GM18909 (cell line): ENCODE measurements at regions not wholly inside any gene's neighbourhood (a gene's known extent, or its start where the extent isn't known, plus 50 kb on each side); places are given as distances from the start of the nearest gene placed in this dataset.

Experiments used
- ATAC-seq: cut with Tn5 transposase; IDR thresholded peaks from one replicate; pipeline ENCODE4 v1.9.1; 2021; ENCODE audit warnings: mild to moderate bottlenecking; ENCODE audit not compliant: unreplicated experiment, poor library complexity

DNA sequence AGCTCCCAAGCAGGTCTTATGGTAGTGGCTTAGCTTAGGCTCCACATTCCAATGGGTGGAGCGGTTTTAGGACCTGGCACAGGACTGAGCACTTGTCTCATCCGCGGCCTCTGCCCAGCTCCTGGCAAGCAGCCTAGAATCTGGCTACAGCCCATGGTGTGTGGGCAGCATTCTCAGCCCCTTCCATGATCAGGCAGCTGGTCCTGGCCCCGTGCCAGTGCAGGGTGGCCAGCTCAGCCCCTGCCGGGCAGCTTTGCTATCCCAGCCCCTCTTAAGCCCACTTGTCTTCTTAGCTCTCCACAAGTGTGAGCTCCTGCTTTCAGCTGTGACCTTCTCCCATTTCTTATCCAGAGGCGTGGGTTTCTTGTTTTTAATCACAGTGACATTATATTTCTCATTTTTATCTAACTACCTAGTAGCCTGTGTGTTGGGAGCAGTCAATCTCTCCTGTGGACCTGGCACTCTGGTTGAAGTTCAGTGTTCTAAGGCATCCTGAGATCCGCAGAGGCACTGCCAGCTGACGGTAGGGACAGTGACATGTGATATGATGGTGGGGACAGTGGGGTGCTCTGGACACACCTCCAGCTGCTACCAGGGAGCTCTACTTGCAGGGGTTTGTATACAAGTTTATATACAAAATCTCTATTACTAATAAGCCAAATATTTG is 84.5 kb upstream of the PRNP start:
- ATAC-seq: no peak

DNA sequence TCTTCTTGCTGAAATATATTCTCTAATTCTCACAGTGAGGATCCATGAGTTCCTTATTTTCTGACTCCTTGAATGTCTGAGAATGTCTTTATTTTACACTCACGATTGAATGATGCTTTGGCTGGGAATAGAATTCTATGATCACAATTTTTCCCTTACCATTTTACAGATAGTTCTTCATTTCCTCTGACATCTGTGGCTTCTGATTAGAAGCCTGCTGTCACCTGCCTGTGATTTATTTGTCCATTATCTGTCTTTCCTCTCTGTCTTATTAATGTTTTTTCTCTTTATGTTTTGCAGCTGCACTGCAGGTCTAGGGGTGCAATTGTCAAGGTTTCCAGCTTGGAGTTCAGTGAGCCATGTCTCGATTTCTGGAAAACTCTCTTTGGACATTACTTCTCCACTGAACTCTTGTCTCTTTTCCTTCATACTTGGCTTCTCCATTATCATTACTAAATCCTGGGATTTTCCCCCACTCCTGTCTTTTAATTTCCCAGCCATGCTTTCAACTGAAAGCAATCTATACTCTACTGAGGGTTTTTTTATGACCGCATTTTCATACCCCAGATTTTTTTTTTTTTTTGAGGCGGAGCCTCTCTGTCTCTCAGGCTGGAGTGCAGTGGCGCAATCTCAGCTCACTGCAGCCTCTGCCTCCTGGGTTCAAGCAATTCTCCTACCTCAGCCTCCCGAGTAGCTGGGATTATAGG is 85.8 kb upstream of the PRNP start:
- no peak for ATAC-seq

DNA sequence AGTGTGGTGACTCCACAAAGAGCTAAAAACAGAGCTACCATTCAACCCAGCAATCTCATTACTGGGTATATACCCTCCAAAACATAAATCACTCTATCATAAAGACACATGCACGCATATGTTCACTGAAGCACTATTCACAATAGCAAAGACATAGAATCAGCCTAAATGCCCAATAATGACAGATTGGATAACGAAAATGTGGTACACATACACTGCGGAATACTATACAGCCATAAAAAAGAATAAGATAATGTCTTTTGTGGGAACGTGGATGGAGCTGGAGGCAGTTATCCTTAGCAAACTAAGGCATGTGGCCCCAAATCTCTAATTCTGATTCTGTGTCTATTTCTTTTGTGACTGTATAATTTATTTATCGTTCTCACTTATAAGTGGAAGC is 89.0 kb upstream of the PRNP start:
- ATAC-seq: no peak

DNA sequence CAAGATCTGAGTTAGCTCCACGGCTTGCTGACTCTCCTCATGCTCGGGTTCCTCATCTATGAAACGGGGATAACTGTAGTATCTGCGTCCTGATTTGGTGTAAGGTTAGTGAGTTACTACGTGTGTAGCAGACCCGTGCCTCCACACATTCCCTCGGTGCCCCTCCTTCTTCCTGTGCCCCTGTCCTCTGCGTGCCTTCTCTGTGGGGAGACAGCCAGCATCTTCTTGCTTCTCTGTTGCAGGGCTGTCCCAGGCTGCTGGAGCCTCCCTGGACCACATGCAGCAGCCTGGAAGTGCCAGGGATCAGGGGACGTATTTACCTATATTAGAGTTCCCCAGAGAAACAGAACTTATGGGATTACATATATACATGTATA is 93.1 kb upstream of the PRNP start:
- ATAC-seq: no peak

DNA sequence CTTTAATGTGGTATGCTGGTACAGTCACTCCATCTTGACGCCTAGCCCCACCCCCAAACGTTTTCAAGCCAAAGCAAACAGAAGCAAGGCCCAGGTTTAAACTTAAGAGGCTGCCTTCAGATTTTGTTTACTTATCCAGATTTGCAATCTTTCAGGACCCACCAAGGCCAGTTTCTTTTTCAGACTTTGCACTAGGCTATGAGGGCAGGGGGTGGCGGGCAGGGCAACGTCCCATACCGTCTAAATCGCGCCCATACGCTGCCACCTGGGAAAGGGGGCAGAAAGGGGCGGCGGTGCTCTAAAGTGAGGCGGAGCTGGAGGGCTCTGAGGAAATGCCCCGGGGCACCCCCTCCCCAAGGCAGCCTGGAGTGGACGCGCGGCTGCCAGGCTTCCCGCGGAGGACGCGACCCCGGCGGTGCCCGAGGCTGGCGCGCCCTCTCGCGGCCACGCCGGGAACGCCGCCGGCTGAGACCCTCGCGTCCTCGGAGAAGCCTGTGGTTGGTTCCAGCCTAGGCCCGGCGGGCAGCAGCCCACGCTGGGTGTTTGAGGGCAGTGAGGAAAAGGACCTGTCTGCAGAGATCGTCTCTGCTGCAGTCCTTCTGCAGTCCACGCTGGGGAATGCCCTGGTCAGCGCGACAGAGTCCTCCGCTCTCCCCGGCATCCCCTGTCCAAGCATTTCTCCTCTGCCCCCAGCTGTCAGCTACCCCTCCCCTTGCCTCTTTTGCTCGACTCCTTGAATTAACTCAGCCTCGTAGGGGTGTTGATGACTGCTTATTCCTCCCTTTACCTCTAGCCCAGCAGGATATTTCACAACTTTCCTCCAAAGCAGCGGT is 93.7 kb upstream of the PRNP start:
- no peak for ATAC-seq

DNA sequence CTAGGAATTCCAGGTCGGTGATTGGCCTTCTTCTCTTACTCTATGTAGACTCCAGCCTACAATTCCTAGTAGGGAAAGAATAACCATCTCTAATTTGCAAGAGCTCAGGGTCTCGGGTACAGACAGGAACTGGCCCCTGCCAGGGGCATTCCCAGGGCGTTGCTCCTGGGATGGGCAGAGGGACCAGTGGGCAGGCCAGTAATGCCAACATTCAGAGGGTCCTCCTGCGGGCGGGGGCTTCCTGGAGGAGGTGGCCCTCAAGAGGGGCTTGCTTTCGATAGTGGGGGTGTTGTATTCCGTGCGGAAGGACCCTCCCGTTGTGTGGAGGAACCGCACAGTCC is 94.3 kb upstream of the PRNP start:
- no peak for ATAC-seq

DNA sequence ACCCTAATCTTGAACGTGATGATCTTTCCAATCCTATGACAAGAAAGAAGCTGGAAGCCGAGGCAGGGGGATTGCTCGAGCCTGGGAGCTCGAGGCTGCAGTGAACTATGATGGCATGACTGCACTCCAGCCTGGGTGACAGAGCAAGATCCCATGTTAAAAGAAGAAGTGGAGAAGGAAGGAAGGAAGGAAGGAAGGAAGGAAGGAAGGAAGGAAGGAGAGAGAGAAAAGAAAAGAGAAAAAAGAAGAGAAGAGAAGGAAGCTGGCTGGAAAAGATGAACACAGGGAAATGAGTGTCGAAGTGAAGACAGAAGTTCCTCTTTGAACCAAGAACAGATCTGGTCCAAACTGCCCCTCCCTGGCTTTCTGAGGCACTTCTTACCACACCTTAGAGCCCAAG is 100.5 kb upstream of the PRNP start:
- no peak for ATAC-seq

DNA sequence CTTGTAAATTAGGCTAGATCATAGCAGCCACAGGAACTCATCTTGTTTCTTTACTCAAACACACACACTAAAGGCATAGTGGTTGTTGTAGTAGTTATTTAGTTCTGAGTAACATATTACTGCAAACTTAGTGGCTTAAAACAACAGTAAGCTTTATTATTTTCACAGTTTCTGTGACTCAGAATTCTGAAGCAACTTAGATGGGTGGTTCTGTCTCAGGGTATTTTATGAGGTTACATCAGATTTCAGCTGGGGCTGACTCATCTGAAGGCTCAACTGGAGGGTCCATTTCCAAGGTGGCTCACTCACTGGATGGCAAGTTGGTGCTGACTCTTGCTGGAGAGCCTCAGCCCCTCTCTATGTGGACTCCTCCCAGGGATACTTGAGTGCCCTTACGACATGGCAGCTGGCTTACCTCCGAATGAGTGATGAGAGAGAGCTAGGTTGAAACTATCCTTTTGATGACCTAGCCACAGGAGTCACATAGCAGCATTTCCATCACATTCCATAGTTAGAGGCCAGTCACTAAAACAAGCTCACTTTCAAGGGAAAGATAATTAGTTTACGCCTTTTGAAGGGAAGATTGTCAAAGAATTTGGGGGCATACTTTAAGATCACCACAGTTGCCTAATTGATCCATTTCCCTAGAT is 101.0 kb upstream of the PRNP start:
- ATAC-seq: no peak

DNA sequence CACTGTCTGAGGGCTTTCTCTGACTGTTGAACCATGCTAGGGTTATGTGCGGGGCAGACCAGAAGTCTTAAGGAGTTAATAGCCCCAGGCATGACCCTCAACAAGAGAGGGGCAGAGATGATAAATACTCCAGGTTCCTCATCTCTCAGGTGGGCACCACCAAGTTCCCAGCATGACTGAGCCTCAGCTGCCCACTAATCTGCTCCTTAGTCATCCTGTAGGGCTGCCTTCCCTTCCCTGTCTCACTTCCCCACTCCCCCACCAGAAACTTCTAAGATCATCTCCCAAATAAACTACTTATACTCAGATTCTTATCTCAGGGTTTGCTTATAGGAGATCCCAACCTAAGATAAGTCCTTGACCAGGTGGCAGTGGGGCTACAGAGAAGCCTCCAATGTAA is 101.7 kb upstream of the PRNP start:
- no peak for ATAC-seq

DNA sequence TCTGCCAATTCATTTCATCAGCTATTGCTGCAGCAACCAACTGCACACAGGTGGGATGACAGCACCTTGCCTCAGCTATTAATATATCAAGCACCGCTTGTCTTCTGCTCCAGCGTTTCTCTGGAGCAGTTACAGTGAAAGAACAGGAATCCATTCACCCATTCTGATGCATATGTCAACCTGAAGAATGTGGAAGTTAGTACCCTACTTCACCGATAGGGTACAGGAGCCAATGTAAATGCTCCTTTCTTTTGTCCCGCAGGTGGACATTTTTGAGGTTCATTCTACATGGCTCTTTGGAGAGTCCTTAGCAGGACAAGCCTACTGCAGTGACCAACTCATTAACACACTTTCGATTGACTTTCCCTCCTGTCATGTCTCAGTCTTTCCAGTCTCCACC is 104.4 kb upstream of the PRNP start:
- no peak for ATAC-seq

DNA sequence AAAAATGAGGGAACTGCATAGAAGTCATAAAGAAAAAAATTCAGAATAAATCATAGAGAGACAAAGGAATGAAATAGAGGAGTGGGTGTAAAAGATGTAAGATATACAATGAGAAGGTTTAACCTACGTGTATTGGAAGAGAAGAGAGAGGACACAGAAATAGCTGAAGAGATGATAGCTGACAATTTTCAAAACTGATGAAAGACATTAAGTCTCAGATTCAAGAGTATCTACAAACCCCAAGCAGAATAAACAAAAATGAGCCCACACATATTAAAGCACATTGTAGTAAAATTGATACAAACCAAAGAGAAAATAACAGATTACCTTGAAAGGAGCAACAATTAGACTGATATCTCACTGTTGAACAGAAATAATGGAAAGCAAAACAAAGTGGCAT is 107.9 kb upstream of the PRNP start:
- ATAC-seq: no peak

DNA sequence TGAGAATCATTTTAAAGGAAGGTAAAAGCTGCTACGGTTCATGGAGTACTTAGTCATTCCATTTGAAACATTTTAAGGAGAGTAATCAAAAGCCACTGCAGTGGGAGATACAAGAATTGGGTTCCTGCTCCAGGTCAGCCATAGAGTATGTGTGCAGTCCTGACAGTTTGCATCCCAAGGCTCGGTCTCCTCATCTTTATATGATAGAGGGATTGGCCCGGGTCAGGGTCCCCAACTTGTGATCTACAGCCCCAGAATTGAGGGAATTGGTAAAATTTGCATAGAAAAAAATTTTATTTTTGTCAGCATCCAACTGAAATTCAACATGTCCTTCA is 111.9 kb upstream of the PRNP start:
- ATAC-seq: no peak

DNA sequence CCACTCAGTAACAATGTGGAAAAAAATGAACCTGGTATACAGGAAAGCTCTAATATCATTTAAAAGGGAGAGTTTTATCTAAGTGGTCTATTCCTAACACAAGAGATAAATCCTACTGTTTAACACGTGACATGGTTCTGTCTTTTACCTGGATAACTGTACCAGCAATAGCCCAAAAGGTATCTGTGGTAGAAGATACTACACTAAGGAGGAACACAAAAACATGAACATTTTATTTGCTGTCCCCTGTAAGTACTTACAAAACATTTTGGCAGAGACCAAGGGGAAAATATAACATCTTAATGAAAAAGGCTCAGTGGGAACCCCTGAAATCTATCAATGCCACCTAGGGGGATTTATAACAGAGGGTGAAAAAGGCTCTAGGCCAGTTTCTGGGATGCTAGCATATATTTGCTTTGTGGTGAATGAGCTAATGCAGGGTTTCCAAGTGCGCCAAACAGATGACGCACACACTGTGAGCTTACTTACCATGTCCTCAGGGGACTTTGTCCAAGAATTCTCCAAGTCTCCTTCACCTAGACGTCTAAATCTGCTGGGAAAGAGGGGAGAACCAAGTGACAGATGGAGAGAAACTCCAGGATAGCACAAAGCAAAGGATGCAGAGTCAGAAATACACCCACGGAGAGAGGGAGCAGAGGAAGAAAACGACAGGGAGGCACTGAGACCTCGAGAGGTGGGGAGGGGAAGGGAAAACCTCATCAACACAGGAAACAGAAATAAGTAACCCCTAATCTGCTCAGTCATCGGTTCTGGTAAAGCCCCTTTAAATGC is 112.5 kb upstream of the PRNP start:
- ATAC-seq: no peak

DNA sequence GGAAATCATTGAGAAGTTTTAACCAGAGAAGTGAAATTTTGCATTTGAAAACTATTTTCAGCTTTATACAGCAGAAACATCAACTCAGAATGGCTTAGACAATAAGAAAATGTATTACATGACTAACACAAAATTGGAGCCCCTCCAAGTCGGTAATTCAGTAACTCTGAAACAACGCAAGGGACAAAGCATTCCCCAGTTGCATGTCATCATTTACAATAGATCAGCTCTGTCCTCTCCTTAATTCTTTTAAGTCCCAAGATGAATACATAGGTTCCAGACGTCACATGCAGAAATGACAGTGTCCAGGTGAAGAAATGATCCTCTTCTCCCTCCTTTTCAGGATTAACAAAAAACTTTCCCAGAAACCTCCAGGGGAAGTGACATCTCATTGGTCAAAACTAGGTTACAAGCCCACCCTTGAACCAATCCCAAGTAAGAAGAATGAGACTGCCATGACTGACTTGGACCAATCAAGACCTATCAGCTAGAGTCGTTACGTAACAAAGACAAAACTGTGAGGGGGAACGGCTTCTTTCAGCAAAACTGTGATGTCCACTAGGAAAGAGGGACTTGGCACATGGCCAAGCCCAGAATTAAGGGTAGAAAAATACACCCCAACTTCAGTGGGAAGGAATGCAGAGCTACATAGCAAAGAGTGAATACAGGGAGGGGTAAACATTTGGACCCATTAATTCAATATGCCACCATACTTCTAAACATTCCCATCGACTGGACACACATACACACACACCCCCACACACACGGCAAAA is 114.3 kb upstream of the PRNP start:
- ATAC-seq: no peak

DNA sequence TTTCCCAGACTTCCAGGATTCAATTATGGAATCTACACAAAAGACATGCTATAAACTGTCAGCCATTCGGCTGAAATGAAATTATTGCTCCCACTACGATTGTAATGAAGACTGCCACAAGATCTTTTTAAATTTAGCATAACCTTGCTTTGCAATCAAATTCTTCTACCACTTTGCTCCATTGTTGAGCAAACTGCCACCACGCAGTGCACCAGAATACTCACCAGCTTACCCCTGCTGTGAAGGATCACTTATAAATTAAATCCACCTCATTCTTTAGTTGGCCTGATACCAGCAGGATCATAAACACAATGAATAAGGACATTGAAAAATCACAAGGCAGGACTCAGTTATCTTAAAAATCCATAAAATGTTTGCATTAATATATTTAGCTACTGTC is 116.4 kb upstream of the PRNP start:
- no peak for ATAC-seq

DNA sequence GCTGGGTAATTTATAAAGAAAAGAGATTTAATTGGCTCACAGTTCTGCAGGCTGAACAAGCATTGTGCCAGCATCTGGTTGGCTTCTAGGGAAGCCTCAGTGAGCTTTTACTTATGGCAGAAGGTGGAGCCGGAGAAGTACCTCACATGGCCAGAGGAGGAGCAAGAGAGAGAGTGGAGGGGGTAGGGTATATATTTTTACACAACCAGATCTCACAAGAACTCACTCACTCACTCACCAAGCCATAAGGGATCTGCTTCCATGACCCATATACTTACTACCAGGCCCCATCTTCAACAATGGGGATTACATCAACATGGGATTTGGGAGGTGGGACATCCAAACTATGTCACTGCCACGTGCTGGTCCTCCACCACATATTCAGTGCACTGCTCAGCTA is 117.2 kb upstream of the PRNP start:
- ATAC-seq: no peak

DNA sequence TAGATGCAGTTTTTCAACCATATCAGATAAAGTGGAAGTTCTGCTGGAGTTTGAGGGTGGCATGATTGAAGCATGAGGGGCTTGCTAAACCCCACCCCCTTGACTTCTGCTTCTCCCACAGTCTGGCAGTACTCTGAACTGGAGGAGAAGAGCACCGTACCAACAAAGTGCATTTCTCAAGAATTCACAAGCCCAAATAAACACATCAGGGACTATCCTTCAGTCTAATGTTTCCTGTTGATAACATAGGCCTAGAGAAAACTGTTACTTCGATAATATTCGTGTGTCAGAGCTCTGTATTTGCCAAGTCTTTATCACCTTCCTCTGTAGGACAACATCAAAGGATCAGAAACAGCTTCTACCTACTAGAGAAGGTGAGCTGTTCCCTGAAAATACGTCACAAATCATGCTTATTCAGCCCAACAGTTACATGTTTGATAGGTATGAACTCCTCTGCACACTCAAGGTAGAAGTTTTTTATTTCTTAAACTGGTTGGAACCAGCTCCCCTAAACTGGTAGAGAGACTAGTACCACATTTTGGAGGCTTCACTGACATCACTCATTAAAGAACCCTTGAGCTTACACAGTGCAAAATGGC is 117.8 kb upstream of the PRNP start:
- no peak for ATAC-seq

DNA sequence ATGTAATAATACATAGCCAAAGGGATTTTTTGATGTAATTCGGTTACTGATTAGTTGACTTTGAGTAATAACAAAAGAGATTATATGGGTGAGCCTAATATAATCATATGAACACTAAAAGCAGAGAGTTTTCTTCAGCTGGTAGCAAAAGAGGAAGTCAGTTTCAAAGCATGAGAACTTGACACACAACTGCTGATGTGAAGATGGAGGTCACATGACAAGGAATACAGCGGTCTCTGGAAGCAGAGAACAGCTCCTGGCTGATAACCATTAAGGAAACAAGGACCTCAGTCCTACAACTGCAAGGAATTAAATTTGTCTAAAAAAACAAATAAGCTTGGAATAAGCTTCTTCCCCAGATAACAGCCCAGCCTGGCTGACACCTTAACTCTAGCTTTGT is 119.1 kb upstream of the PRNP start:
- ATAC-seq: no peak

DNA sequence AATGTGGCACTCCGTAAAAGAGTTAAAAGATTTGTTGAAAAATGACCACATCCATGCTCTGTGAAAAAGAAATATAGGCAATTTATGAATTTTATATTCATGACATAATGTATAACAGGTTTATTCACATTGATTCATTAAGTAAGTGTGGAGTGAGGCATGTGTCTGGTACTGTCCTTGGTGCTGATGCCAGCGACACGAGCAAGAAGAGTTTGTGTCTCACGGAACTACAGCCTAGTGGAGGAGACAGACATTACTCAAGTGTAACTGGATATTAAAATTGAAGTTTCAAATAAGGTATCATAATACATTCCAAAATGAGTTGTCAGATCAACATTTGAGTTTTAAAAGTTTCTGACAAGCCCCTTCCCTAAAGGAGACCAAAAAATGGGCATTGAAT is 122.7 kb upstream of the PRNP start:
- no peak for ATAC-seq
